Endothelial cell of umbilical vein (primary cell): ENCODE measurements at regions not wholly inside any gene's neighbourhood (a gene's known extent, or its start where the extent isn't known, plus 50 kb on each side); places are given as distances from the start of the nearest gene placed in this dataset.

Source experiments
- BruUV-seq: library from RNA; stranded (reverse); fragments of 400-500 nt; replicated peaks from 2 replicates; lab custom pipeline; 2021; lab: Mats Ljungman, UMichigan
- CTCF ChIA-PET: fragments of 300-600, 350-600 bp; sonication (Branson Sonifier 250); formaldehyde crosslinking; loops from one replicate; lab custom pipeline; 2021; ENCODE audit warnings: antibody characterized with exemption, inconsistent platforms; lab: Charles Lee
- POLR2A ChIA-PET: fragments of 300-600, 350-600 bp; sonication (Branson Sonifier 250); formaldehyde crosslinking; loops from one replicate; lab custom pipeline; 2021; ENCODE audit warnings: antibody characterized with exemption, inconsistent platforms; lab: Charles Lee
- DNase-seq: peaks from one replicate; pipeline ENCODE4 v3.0.0-alpha.2; 2011; ENCODE audit warnings: low read depth, low spot score
- FAIRE-seq: peaks from 2 replicates; lab custom pipeline; 2011; peaks lifted over from hg19 to GRCh38; lab: Jason Lieb, UNC
- H2AFZ ChIP-seq: 2 replicates; pipeline ENCODE4 v1.6.0; 2012; ENCODE audit warnings: low read depth, low read length, control low read depth, inconsistent platforms
- H3K27ac ChIP-seq: 2 replicates; pipeline ENCODE4 v1.5.1; 2011; ENCODE audit warnings: low read depth, mild to moderate bottlenecking, control low read depth, low read length, moderate library complexity; ENCODE audit not compliant: insufficient read depth
- H3K27me3 ChIP-seq, 2 experiments: 2 replicates each; pipeline versions ENCODE4 v1.6.0 to v1.6.1; 2011; ENCODE audit warnings: low read length in 2 of 2, mixed read lengths in 1 of 2; ENCODE audit not compliant: control insufficient read depth in 2 of 2, insufficient read depth in 2 of 2
- H3K36me3 ChIP-seq, 2 experiments: 2 replicates in 1 of 2; 3 replicates in 1 of 2; pipeline ENCODE4 v1.5.1; 2011; ENCODE audit warnings: low read length in 2 of 2, mild to moderate bottlenecking in 1 of 2, moderate library complexity in 1 of 2; ENCODE audit not compliant: control insufficient read depth in 2 of 2, insufficient read depth in 2 of 2; ENCODE audit errors: extremely low read depth in 1 of 2
- H3K4me1 ChIP-seq: 3 replicates; pipeline ENCODE4 v1.5.1; 2011; ENCODE audit warnings: mild to moderate bottlenecking, low read length; ENCODE audit not compliant: control insufficient read depth, insufficient read depth; ENCODE audit errors: extremely low read depth
- H3K4me2 ChIP-seq: 2 replicates; pipeline ENCODE4 v1.6.1; 2011; ENCODE audit warnings: low read length, control low read depth, mixed read lengths; ENCODE audit not compliant: insufficient read depth
- H3K4me3 ChIP-seq, 3 experiments: fragments of 200-600 bp in 1 of 3; sonication (generic), shearing (Covaris generic) in 1 of 3; replicated peaks in 1 of 3; 2 replicates each; pipeline ENCODE4 v1.5.1; 2011 to 2016; ENCODE audit warnings: control low read depth in 3 of 3, low read length in 3 of 3, mild to moderate bottlenecking in 2 of 3, inconsistent platforms in 1 of 3, low read depth in 1 of 3, moderate library complexity in 1 of 3; ENCODE audit not compliant: insufficient read depth in 1 of 3
- H3K79me2 ChIP-seq: 2 replicates; pipeline ENCODE4 v1.6.0; 2012; ENCODE audit warnings: low read length, inconsistent platforms; ENCODE audit not compliant: control insufficient read depth, insufficient read depth
- H3K9ac ChIP-seq: replicated peaks from 2 replicates; pipeline ENCODE3; 2011; ENCODE audit warnings: low read length, control low read depth; ENCODE audit not compliant: insufficient read depth; ENCODE audit errors: extremely low read depth
- H3K9me1 ChIP-seq: replicated peaks from 3 replicates; pipeline ENCODE4 v1.6.0; 2011; ENCODE audit warnings: mild to moderate bottlenecking, low read length; ENCODE audit not compliant: control insufficient read depth, insufficient read depth; ENCODE audit errors: extremely low read depth
- H3K9me3 ChIP-seq: replicated peaks from 2 replicates; pipeline ENCODE4 v1.5.1; 2012; ENCODE audit warnings: low read length, inconsistent platforms; ENCODE audit not compliant: control insufficient read depth, insufficient read depth
- H4K20me1 ChIP-seq: replicated peaks from 2 replicates; pipeline ENCODE3; 2011; ENCODE audit warnings: mild to moderate bottlenecking, low read length; ENCODE audit not compliant: control insufficient read depth, insufficient read depth; ENCODE audit errors: extremely low read depth
- EZH2 ChIP-seq: IDR thresholded peaks from 2 replicates; pipeline ENCODE4 v1.6.1; 2012; ENCODE audit warnings: borderline replicate concordance, low read depth, mild to moderate bottlenecking, moderate library complexity, low read length, inconsistent platforms; ENCODE audit not compliant: severe bottlenecking
- FOS ChIP-seq: IDR thresholded peaks from 2 replicates; pipeline ENCODE4 v1.6.1; 2011; ENCODE audit warnings: mild to moderate bottlenecking, low read length, moderate library complexity, borderline replicate concordance; ENCODE audit not compliant: insufficient read depth
- GATA2 ChIP-seq: IDR thresholded peaks from 2 replicates; pipeline ENCODE4 v1.7.0; 2011; ENCODE audit warnings: low read depth, mild to moderate bottlenecking, moderate library complexity, mixed read lengths, low read length; ENCODE audit not compliant: insufficient read length, insufficient read depth
- JUN ChIP-seq: IDR thresholded peaks from 2 replicates; pipeline ENCODE4 v1.6.1; 2011; ENCODE audit warnings: borderline replicate concordance, low read depth; ENCODE audit not compliant: insufficient read length, insufficient read depth
- MYC ChIP-seq: IDR thresholded peaks from one replicate; pipeline ENCODE4 v1.6.1; 2011; ENCODE audit warnings: mild to moderate bottlenecking, low read depth, low read length
- POLR2A ChIP-seq: IDR thresholded peaks from 2 replicates; pipeline ENCODE4 v1.6.1; 2012; ENCODE audit warnings: low read depth, mild to moderate bottlenecking, control low read depth, low read length
- POLR2AphosphoS5 ChIP-seq: IDR thresholded peaks from 2 replicates; pipeline ENCODE4 v1.6.1; 2012; ENCODE audit warnings: low read depth, mild to moderate bottlenecking, control low read depth, low read length, moderate library complexity; ENCODE audit not compliant: insufficient read depth
- dilution Hi-C: fragments of 300-500 bp; cut with MboI; formaldehyde crosslinking; loops from one replicate; pipeline ENCODE4 v1.15.0; 2019; ENCODE audit warnings: low sequenced_read_pairs; ENCODE audit not compliant: extremely low pct_ligation_motif_present
- intact Hi-C: fragments of 100-400 bp; cut with micrococcal nuclease; formaldehyde crosslinking; loops from one replicate; pipeline ENCODE4 v1.10.0; 2022
- TF ChIP-seq, protein P1 (sequence below), 2 donors: IDR thresholded peaks; 1 replicate in 1 of 2; 2 replicates in 1 of 2; pipeline ENCODE4 v1.5.1; 2011; ENCODE audit warnings: low read length in 2 of 2, mild to moderate bottlenecking in 2 of 2, moderate library complexity in 2 of 2, control low read depth in 1 of 2, inconsistent platforms in 1 of 2, low read depth in 1 of 2; ENCODE audit not compliant: insufficient read depth in 1 of 2; ENCODE audit errors: extremely low read depth in 1 of 2
- TF ChIP-seq, protein P2 (sequence below): IDR thresholded peaks from 2 replicates; pipeline ENCODE4 v1.6.1; 2011; ENCODE audit not compliant: insufficient read depth, insufficient read length

DNA sequence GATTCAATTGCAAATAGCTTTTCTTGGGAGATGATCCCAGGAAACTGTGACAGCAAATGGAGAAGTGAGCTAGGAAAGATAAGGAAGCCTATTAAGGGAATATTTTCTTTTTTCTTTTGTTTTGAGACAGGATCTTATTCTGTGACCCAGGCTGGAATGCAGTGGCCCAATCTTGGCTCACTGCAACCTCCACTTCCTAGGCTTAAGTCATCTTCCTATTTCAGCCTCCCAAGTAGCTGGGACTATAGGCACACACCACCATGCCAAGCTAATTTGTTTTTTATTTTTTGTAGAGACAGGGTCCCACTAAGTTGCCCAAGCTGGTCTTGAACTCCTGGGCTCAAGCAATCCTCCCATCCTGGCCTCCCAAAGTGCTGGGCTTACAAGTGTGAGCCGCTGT, 433.7 kb downstream of the RPS6KC1 start:
- H3K27ac ChIP-seq: no peak overlapping the region
- no peak overlapping the region for H3K4me2 ChIP-seq
- no peaks in the 10 kb centered on the region for H4K20me1 ChIP-seq
- CTCF ChIA-PET: no interaction called here
- FAIRE-seq (no peak), DNase-seq (no peak)
- no peaks in the 10 kb centered on the region for H3K4me1 ChIP-seq
- H3K9ac ChIP-seq: no peak overlapping the region
- H3K4me3 ChIP-seq: no peak overlapping the region
- dilution Hi-C loops: no loop called here
- no peaks in the 10 kb centered on the region for H3K36me3 ChIP-seq
- H3K9me3 ChIP-seq: no peaks in the 10 kb centered on the region
- H3K79me2 ChIP-seq: no peaks in the 10 kb centered on the region
- no peaks in the 10 kb centered on the region for H3K27me3 ChIP-seq
- H3K9me1 ChIP-seq: no peaks in the 10 kb centered on the region
- POLR2A ChIA-PET: no interaction called here
- H2AFZ ChIP-seq: no peak overlapping the region
- BruUV-seq: no TSS peak
- intact Hi-C loops: no loop called here
- TF ChIP-seq POLR2AphosphoS5: no peak
- no peak for TF ChIP-seq FOS
- TF ChIP-seq POLR2A: no peak
- TF ChIP-seq, protein P1, sequence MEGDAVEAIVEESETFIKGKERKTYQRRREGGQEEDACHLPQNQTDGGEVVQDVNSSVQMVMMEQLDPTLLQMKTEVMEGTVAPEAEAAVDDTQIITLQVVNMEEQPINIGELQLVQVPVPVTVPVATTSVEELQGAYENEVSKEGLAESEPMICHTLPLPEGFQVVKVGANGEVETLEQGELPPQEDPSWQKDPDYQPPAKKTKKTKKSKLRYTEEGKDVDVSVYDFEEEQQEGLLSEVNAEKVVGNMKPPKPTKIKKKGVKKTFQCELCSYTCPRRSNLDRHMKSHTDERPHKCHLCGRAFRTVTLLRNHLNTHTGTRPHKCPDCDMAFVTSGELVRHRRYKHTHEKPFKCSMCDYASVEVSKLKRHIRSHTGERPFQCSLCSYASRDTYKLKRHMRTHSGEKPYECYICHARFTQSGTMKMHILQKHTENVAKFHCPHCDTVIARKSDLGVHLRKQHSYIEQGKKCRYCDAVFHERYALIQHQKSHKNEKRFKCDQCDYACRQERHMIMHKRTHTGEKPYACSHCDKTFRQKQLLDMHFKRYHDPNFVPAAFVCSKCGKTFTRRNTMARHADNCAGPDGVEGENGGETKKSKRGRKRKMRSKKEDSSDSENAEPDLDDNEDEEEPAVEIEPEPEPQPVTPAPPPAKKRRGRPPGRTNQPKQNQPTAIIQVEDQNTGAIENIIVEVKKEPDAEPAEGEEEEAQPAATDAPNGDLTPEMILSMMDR (IDR thresholded peaks at IDR 0.05; ENCODE audit: extremely low read depth in 1 of 2, insufficient read depth in 1 of 2, low read depth in 1 of 2, low read length in 2 of 2): no peak
- no peak for TF ChIP-seq JUN
- TF ChIP-seq MYC: no peak
- TF ChIP-seq EZH2: no peak
- no peak for TF ChIP-seq GATA2
- TF ChIP-seq, protein P2, sequence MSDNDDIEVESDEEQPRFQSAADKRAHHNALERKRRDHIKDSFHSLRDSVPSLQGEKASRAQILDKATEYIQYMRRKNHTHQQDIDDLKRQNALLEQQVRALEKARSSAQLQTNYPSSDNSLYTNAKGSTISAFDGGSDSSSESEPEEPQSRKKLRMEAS: no peak
